ENCODE measurements at regions not wholly inside any gene's neighbourhood (a gene's known extent, or its start where the extent isn't known, plus 50 kb on each side); places are given as distances from the start of the nearest gene placed in this dataset.
A peak's percentile ranks its signal among the peaks of the same experiment; 100 is the strongest.

GRCh38 chr6:44665143-44665542 is 277.6 kb downstream of the CDC5L start:
- Histone ChIP-seq H4K91ac (ENCODE audit: insufficient read length, low read depth, low read length) (peak overlapping the region; percentile 87), H3K27ac (ENCODE audit: insufficient read length, low read depth, low read length) (no peak overlapping the region), H3K23me2 (ENCODE audit: insufficient read length, low read depth, low read length, poor library complexity, severe bottlenecking) (no peaks in the 10 kb centered on the region), H3K18ac (ENCODE audit: insufficient read length, low read depth, low read length) (peak overlapping the region; percentile 11), H4K8ac (replicated peaks; ENCODE audit: insufficient read length, low read depth, low read length) (no peak overlapping the region), H3T11ph (ENCODE audit: low read length) (no peak overlapping the region), H4K5ac (ENCODE audit: insufficient read length, low read depth, low read length) (no peak overlapping the region), H3K56ac (ENCODE audit: insufficient read length, low read depth, low read length) (no peak overlapping the region), H3K9me3 (ENCODE audit: control insufficient read depth, low read depth, low read length) (no peaks in the 10 kb centered on the region), H2BK20ac (ENCODE audit: low read depth, low read length, poor library complexity, severe bottlenecking) (no peak overlapping the region), H2BK120ac (ENCODE audit: low read depth, low read length, poor library complexity, severe bottlenecking) (no peak overlapping the region), H3K27me3 (ENCODE audit: insufficient read depth, low read length) (no peaks in the 10 kb centered on the region), H3K4me1 (ENCODE audit: insufficient read depth, low read length) (peaks cover 42% of the 10 kb centered on the region), H2BK5ac (ENCODE audit: insufficient read length, low read length) (no peak overlapping the region), H3K79me1 (ENCODE audit: insufficient read depth, low read depth, low read length, poor library complexity, severe bottlenecking) (no peaks in the 10 kb centered on the region), H3K14ac (ENCODE audit: insufficient read depth, low read length) (no peak overlapping the region; the same call in 1 of the 2 replicates), H3K9ac (ENCODE audit: extremely low read depth, insufficient read length, low read length) (no peak overlapping the region), H2BK15ac (ENCODE audit: low read depth, low read length) (no peak overlapping the region), H2BK12ac (ENCODE audit: insufficient read length, low read depth, low read length) (peak overlapping the region; percentile 12), H2AK5ac (ENCODE audit: insufficient read length, low read length) (no peak overlapping the region), H4K20me1 (ENCODE audit: control insufficient read depth, insufficient read depth, insufficient read length) (no peaks in the 10 kb centered on the region), H3K79me2 (ENCODE audit: insufficient read depth, low read length) (no peaks in the 10 kb centered on the region), H3K4ac (ENCODE audit: low read depth, low read length) (no peak overlapping the region; the same call in 1 of the 2 replicates), H2AFZ (ENCODE audit: low read length) (no peak overlapping the region), H3K23ac (ENCODE audit: insufficient read length, low read depth, low read length) (no peak overlapping the region), H3K4me2 (ENCODE audit: insufficient read depth, insufficient read length, low read length) (no peak overlapping the region)
- H3K4me3 Mint-ChIP-seq, result no peak overlapping the region
- H3K27me3 Mint-ChIP-seq (ENCODE audit: low read depth), result peaks cover 6% of the 10 kb centered on the region; the same call in 1 of the 2 replicates
- TF ChIP-seq CTCF (conservative IDR thresholded peaks at IDR 0.05), result no peak
- no peaks in the 10 kb centered on the region for H3K36me3 Mint-ChIP-seq (ENCODE audit: insufficient read depth in 1 of 3, low read depth in 3 of 3)
- H3K4me1 Mint-ChIP-seq, result peaks cover 86 to 90% of the 10 kb centered on the region in 2 experiments
- peak overlapping the region in 2 of 3 experiments; percentile 63 to 96; a peak in 3 of 7 replicates for H3K27ac Mint-ChIP-seq
- WGBS (ENCODE audit: extremely low coverage, insufficient read length, low lambda C conversion rate), result no CpG with 5 or more reads among the region's 3 CpGs
- peak; percentile 23 for DNase-seq
- no peaks in the 10 kb centered on the region; a peak in 1 of 5 replicates for H3K9me3 Mint-ChIP-seq

Data from H9 (cell line).